GM18868 (cell line): ENCODE measurements at regions not wholly inside any gene's neighbourhood (a gene's known extent, or its start where the extent isn't known, plus 50 kb on each side); places are given as distances from the start of the nearest gene placed in this dataset.
"Not testable (repeated sequence)": the region's sequence is repeated elsewhere in the genome, so short reads cannot be mapped to it uniquely, and the experiment has no call there.

Source experiments
- ATAC-seq: cut with Tn5 transposase; IDR thresholded peaks from one replicate; pipeline ENCODE4 v1.9.1; 2021; ENCODE audit warnings: mild to moderate bottlenecking, moderate library complexity; ENCODE audit not compliant: unreplicated experiment

DNA sequence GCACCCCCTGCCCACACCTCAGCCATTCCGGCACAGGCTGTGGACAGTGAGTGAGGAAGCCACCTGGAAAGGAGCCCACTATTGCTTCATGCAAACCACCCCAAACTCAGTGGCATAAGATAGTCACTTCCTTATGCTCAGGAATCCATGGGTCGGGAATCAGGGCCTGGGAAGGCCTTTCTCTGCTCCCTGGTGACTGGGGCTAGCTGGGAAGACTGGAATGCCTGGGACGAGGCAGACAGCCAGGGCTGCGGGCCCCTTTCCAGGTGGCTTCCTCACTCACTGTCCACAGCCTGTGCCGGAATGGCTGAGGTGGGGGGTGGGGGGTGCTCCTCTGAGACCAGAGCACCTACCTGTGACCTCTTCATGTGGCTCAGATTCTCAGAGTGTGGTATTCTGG is 74.1 kb upstream of the GRB10 start:
- no peak for ATAC-seq

DNA sequence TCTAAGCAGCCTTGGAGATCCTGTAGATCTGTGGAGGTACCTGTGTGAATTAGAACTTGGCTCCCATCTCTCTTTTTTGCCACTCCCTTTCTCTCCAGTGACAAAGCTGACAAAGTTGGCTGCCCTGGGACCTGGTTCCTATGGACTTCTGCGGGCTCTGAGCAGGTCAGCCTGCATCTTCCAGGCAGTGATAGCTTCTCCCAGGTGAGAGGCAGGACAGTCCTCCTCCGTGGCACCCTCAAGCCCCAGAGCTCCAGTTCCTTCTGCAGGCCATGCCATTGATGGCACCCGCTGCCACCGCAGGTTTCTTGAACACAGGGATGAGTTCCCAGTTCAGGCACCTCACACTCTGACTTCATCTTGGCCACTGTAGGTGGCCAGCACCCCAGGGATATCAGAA is 73.5 kb upstream of the GRB10 start:
- ATAC-seq, result no peak

DNA sequence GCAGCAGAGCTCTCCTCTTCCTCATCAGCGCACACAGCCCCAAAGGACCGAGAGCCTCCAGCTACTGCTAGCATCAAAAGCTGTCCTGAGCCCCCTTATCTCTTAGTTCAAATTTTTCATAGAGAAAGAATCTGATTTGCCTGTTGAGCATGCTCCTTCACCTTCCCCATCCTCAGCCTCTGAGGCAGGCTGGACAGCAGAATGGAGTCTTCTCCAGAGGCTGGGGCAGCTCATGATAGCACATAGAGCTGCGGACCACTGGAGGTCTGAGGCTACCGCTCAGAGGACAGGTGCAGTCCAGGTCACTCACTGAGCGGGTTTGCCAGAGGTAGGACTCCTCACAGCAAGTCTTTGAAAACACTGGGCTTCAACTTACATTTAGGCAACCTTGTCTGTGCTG is 72.8 kb upstream of the GRB10 start:
- no peak for ATAC-seq

DNA sequence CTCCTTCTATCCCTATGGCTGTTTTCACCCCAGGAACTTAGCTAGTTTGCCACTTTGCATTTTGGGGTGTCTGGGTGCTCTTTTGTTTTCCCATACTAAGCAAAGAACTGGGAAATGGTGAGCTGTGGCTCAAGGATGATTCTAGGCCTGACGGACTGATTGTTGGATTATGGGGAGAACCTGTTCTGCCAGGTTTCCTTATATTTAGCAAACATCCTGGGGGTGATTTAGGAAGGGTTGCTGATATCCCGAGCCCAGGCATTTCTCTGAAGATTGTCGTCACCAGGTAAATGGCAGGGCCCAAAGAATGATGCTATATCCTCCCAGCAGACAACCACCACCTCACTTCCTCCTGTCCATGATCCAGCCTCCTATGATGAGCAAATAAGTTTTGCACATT is 72.1 kb upstream of the GRB10 start:
- ATAC-seq, result no peak

DNA sequence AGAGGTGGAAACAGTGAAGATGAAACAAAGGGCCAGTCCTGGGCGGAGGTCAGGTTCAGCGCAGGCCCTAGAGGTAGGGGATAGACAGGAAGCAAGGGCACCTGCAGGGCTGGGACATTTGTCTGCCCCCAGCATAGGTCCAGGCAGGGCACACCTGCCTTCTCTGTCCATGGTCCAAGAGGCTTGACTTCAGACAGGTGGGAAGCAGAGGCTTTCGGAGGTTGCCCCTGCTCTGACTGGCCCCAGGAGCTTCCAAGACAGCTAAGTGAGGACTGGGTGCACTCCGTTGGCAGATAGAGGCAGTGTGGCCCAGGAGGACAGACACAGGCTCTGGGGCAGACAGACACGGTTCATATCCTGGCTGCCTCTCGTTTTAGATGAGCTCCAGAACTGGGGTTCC is 71.6 kb upstream of the GRB10 start:
- ATAC-seq, result no peak

DNA sequence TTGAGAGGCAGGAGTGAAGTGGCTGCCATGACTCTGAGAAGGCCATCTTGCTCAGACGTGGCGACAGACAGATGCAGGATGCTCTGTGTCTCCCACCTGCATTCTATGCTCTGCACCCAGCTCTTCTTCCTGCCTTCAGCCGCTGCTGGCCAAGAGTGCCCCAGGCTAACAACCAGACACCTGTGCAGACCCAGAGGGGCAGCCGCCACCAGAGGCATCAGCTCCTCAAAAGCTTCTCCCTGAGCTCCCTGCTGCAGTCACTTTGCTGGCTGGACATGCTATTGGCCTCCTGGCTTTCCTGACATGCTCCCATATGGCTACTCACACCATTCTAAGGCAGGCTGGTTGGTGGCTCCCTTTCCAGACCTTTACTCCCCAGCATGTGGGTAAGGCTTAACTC is 70.6 kb upstream of the GRB10 start:
- ATAC-seq, result no peak

DNA sequence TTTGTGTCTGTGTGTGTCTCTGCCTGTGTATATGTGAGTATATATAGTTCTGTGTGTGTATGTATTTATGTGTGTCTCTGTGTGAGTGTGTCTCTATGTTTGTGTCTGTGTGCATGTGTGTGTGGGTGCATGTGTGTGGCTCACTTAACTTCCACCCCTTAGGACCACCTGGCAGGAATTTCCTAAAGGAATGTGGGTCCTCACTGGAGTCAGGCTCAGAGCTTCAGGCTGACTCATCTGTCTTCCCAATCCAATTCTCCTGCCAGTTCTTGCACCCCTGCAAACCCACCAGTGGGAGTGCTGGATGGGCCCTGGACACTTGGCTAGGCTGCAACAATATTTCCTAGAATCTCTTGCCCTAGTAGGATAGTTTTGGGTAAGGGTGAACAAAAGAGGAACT is 70.2 kb upstream of the GRB10 start:
- ATAC-seq, result no peak

DNA sequence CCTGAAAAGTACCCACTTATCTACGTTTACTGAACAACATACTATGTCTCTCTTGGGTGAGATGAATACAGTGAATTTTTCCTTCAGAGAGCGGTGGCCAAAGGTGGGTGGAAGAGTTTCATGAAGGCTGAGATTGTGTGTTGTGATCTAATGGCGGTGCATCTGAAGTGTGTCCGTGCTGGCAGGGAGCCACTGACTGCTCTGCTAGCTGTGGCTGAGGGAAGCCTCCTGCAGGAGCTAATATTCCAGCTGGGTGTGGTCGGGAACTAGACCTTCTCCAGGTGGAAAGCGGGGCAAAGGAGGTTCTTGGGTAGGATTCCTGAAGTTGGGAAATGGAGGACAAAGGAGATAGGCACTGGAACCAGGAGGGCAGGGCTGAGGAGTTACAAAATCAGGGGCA is 69.2 kb upstream of the GRB10 start:
- ATAC-seq, result no peak

DNA sequence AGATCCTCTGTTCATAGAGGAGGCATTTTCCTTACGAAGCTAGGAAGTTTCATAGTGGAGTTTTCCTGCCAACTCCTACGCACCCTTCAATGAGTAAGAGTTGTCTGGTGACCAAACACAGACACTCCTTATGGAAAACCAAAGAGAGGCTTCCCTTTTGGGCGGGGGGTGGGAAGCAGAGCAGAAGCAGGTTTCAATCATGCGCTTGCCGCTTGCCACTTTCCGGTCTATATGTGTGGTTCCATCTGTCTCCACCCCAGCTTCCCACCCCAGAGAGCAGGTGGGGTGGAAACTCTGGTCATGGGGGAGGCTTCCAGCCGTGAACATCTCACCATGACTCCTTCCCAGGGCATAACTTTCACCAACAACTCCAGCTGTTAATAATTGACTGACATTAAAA is 68.8 kb upstream of the GRB10 start:
- no peak for ATAC-seq

DNA sequence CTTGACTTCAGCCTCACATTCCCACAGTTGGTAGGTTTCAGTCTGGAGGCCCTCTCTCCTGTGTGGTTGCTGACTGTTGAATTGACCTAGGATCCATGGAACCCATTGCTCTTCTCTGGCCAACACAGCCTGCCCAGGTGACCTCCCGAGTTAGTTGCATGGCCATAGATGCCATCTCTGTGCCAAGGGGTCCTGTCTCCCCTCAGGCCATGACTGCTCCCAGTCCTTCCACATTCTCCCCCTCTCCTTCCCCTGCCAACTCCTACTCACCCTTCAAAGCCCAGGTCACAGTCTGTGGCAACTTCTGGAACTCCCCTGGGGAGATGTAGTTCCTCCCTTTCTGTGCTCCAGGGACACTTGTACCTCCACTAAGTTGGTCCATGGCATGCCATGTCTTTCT is 67.3 kb upstream of the GRB10 start:
- ATAC-seq, result no peak

DNA sequence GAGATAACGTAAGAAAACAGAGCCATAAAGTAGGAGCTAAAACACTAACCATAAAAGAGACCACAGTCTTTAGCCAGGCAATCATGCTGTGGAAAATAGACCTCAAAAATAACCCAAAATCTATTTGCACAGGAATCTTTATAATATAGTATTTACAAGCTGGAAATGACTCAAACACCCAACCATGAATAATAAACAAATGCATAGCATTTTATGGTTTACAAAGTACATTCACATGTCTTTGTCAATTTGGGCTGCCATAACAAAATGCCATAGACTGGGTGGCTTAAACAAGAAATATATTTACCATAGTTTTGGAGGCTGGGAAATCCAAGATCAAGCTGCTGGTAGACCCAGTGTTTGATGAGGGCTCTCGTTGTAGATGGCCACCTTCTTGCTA is 65.5 kb upstream of the GRB10 start:
- no peak for ATAC-seq

DNA sequence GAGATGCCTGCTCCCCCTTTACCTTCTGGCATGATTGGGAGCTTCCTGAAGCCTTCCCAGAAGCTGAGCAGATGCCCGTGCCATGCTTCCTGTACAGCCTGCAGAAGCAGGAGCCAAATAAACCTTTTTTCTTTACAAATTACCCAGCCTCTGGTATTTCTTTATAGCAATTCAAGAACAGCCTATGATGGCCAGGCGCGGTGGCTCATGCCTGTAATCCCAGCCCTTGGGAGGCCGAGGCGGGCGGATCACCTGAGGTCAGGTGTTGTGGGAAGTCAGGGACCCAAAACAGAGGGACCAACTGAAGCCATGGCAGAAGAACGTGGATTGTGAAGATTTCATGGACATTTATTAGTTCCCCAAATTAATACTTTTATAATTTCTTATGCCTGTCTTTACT is 62.2 kb upstream of the GRB10 start:
- ATAC-seq, result not testable (repeated sequence)

DNA sequence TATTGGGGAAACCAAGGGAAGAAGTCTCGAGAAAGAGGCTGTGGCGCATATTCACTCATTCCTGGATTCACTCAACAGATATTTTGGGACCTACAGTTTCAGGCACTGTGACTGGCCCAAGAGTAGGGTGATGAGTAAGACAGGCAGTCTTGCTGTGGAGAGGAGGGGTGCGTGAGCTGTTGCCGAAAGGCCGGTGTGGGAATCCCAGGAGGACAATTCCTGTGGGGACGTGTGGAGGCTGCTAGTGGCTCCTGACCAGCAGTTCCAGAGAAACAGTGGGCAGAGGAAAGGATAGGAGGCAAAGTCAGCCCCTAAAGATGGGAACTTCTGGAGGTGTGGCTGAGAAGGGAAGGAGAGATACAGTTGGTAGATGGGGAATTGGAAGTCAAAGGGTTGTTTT is 59.3 kb upstream of the GRB10 start:
- ATAC-seq, result no peak

DNA sequence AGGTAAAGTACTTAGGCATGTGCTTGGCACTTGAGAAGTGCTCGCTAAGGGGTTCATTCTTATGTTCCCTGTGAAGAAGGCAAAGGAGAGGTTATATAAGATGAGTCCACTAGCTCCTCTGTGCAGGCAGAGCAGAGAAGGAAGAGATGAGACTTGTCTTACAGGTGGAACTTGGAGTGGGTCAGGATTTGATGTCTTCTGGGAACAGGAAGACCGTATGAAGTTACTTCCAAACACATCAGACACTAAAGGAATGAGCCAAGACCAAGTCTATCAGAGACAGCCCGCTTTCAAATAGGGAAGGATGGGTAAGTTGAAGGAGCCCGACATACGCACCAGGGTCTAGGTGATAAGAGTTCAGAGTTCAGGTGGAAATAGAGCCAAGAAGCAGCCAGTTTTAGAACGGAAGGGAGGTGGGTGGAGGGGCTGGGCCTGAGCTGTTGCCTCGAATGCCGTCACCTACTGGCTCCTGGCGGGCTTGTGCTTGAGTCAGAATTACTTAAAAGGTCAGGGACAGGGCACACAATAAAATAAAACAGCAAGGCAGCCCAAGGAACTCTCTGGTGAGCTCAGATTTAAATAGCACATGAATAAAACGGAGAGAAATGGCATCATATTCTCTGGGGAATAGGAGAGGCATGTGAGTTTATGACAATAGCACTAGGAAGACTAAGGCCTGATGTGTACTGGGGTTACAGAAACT is 56.1 kb upstream of the GRB10 start:
- ATAC-seq, result no peak

DNA sequence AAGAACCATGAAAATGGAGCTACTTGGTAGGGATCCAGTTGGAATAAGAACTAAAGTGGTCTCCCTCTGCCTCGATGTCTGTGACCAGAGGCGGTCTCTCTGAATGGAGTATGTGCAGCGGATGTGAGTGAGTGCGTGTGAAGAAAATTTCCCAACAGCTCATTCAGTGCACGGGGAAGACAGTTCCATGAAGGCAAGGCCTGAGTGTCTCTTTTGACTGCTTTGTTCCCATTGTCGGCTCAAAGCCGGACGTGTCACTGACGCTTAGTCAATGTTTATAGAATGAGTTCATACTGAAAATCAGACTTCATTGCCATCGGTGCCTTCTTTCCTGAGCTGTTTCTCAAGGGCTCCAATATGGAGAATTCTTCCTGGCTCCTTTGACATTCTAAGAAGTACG is 55.3 kb upstream of the GRB10 start:
- no peak for ATAC-seq

DNA sequence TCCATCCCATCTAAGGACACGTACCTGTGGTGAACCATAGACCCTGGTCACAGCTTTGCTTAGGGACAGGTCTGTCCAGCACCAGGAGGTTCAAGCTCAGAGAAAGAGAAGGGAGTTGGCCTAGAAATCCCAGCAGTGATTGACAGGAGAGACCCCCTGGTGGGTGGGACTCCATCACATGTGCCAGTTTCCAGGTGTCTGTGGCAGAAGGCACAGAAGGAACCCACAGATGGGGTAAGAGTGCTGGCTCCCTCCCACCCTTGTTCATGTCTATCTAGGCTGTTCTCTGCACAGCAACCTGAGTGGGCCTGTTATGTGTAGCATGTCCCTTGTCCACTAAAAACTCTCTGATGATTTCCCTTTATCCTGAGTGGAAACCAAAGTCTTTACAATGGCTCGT is 54.0 kb upstream of the GRB10 start:
- no peak for ATAC-seq

DNA sequence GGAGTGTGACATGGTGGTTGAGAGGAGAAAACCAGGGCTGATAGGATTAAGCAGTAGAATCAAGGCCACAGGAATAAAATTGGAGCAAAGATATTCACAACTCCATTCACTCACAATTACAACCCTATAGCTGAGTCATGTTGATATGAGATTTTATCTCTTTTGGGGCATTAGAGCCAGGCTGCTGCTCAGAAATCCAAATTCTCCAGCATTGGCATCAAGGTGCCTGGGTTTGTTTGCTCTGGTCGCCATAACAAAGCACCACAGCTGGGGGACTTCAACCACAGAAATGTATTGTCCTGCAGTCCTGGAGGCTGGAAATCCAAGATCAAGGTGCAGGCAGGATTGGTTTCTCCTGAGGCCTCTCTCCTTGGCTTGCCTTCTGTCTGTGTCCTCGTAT is 52.5 kb upstream of the GRB10 start:
- no peak for ATAC-seq

DNA sequence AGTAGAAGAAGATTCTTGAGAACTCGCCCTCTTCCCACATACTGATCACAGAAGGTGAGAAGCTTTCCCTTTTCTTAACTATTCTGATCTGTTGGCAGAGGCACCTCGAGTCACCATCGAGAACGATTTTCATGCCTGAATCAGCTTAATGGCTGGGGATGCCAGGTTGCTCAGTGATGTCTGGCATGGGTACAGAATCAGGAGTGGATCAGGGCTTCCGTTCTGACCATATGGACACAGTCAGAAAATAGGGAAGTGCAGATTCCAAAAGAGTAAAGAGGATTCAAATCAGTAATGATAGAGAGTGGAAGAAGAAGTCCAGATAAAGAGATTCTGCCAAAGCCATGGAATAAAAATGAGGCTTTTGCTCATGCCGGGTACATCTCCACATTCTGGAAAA is 52.0 kb upstream of the GRB10 start:
- no peak for ATAC-seq

DNA sequence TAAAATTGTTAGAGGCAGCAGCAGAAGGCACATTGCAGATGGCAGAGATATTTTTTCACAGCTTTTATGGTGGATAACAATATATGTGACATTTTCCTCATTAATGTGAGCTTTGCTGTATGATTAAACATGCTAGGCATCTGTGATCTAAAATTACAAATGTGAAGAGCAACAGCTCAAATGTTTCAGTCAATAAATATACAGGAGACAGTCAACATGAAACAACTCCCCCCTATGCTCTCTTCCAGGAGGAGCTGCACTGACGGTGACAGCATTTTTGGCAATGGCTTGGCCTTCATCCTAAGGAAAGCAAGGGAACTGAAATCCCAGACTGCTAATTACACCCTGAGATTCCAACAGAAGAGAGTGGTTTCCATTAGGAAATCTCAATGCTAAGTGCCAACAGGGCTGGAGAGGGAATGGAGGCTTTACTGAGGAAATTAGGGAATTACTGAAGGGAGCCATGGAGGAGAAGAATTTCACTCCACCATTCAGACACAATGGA is 51.4 kb upstream of the GRB10 start:
- no peak for ATAC-seq

DNA sequence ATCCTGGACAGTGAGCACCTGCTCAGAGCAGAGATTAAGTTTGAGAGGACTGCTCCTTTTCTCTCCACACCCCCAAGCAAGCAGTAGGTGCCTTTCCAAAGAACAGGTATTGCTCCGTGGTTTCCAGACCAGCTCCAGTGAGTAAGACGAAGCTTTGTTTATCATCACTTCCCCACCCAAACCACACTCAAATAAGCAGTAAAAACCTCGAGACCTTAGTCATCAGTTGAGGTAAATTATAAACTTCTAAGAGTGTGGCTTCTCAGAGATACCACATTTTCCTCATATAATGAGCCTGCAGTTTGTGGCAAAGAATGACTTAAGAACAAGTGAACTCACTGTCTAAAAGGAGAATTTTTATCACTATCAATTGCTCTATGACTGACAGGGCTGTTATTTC is 50.0 kb upstream of the GRB10 start:
- ATAC-seq, result no peak
